ENCODE measurements at regions not wholly inside any gene's neighbourhood (a gene's known extent, or its start where the extent isn't known, plus 50 kb on each side); places are given as distances from the start of the nearest gene placed in this dataset.

DNA sequence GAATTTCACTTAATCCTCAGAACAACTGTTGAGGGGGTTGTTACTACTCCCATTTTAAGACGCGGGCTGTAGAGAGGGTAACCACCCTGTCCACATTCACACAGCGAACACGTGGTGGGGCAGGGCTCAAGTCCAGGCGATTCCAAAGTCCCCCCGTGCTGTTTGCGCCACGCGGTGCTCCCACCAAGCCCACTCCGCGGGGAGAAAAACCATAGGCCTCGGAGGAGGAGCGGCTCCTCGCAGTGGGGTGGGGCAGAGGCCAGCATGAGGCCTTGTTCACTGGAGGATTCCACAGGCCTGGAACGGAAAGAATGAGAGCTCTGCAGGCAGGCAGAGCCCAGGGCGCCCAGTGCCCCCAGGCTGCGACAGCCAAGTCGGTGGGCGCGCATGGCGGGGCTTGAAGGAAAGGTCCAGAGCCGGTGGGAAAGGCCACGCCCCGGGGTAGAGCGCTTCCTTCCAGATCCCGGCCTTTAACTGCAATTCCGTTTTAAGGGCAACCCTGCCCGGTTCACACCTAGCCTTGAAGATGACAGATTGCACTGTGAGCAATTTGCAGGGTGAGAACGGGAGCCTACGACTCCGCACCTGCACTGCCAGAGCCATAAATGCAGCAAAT, 161.8 kb upstream of the TBL1XR1 start:
- TF ChIP-seq, protein P1, sequence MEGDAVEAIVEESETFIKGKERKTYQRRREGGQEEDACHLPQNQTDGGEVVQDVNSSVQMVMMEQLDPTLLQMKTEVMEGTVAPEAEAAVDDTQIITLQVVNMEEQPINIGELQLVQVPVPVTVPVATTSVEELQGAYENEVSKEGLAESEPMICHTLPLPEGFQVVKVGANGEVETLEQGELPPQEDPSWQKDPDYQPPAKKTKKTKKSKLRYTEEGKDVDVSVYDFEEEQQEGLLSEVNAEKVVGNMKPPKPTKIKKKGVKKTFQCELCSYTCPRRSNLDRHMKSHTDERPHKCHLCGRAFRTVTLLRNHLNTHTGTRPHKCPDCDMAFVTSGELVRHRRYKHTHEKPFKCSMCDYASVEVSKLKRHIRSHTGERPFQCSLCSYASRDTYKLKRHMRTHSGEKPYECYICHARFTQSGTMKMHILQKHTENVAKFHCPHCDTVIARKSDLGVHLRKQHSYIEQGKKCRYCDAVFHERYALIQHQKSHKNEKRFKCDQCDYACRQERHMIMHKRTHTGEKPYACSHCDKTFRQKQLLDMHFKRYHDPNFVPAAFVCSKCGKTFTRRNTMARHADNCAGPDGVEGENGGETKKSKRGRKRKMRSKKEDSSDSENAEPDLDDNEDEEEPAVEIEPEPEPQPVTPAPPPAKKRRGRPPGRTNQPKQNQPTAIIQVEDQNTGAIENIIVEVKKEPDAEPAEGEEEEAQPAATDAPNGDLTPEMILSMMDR (IDR thresholded peaks at IDR 0.05 in 4 of 5, conservative IDR thresholded peaks at IDR 0.05 in 1 of 5): no peak
- no peak for TF ChIP-seq POLR2A (IDR thresholded peaks at IDR 0.05)
